Astrocyte of the cerebellum (primary cell): ENCODE measurements at regions not wholly inside any gene's neighbourhood (a gene's known extent, or its start where the extent isn't known, plus 50 kb on each side); places are given as distances from the start of the nearest gene placed in this dataset.

Experiments
- DNase-seq: peaks from one replicate; pipeline ENCODE4 v3.0.0-alpha.2; 2011; ENCODE audit warnings: low read depth
- H3K4me3 ChIP-seq: 2 replicates; pipeline ENCODE4 v1.5.1; 2011; ENCODE audit warnings: mild to moderate bottlenecking, low read depth, low read length, moderate library complexity
- CTCF ChIP-seq: IDR thresholded peaks from 2 replicates; pipeline ENCODE4 v1.5.1; 2012; ENCODE audit warnings: low read length, low read depth, moderate library complexity, mild to moderate bottlenecking; ENCODE audit errors: missing control alignments
- in situ Hi-C: cut with HindIII; loops from 2 replicates; pipeline ENCODE4 v1.10.0; 2017; ENCODE audit warnings: low sequenced_read_pairs

DNA sequence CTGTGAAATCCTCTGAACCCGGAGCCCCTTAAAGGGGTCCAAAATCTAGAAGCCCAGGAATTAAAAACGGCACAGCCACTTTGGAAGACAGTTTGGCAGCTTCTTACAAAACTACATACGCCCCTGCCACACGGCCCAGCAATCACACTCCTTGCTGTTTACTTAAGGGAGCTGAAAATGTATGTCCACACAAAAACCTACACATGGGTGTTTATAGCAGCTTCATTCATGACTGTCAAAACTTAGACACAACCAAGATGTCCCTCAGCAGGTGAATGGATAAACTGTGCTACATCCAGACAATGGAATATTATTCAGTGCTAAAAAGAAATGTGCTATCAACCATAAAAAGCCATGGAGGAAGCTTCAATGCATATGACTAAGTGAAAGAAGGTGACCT lies 162.5 kb downstream of the NUP210 start:
- no peak overlapping the region for H3K4me3 ChIP-seq
- TF ChIP-seq CTCF, result no peak
- DNase-seq, result no peak
- in situ Hi-C loops, result no loop called here

GRCh38 chr3:13256845-13257244 lies 163.3 kb downstream of the NUP210 start:
- DNase-seq, result no peak
- TF ChIP-seq CTCF, result no peak
- H3K4me3 ChIP-seq, result no peak overlapping the region
- in situ Hi-C loops, result no loop called here

DNA sequence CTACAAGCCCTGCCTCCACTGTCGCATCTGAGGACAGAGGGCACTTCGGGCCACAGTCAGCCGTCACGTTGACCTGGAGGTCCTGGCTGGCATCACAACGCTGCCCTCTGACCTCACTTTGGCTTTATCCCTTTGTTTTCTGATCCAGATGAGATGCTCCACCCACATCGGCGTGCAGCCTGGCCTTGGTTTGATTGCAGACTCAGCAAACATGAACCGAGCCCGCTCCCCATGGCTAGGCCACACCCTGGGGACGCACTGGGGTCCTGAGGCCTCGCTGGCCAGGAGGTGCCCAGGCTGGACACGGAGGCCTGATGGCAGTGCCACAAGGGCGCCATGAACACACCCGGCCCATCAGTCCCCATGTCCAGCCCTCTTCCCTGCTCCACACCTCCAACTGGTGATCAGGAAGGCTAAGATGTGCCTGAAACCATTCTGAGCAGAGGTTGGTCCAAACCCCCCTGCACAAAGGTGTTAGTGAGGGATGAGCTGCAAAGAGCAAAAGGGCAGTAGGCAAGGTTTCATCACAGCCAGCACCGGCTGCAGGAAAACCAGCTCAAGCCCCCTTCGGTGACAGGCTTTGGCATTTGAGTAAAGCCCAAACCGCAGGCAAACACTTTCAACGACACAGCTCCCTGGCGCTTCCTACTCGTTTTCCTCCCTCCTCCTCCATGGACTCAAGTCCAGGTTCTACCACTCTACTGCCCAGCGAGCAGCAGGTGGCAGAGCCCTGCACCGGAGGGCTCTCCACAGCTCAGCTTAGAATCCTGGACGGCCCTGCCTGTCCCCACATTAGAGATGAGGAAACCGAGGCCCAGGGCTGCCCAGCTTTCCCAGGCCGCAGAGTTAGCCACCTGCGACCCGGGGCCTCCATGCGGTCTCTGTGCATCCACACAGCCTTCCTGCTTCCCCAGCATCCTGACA lies 165.8 kb downstream of the NUP210 start:
- no peak for DNase-seq
- TF ChIP-seq CTCF, result no peak
- no peak overlapping the region for H3K4me3 ChIP-seq
- in situ Hi-C loops, result loop anchor here (5.0 kb wide), 2 partner anchors 57 to 68 kb away; no protein-coding TSS in a partner anchor

- in situ Hi-C loops, result loop anchor here (5.0 kb wide), 2 partner anchors 56 to 69 kb away; no protein-coding TSS in a partner anchor
Observed at GRCh38 chr3:13253208-13253937, 166.7 kb downstream of the NUP210 start.

GRCh38 chr3:13252207-13252606 lies 167.9 kb downstream of the NUP210 start:
- no peak for TF ChIP-seq CTCF
- no peak for DNase-seq
- no peak overlapping the region for H3K4me3 ChIP-seq
- in situ Hi-C loops, result loop anchor here (5.0 kb wide), 2 partner anchors 55 to 70 kb away; no protein-coding TSS in a partner anchor

More at GRCh38 chr3:13253208-13253937, 166.7 kb downstream of the NUP210 start:
- TF ChIP-seq CTCF, result no peak
- H3K4me3 ChIP-seq, result no peak overlapping the region
- DNase-seq, result no peak

- no peak for DNase-seq
- TF ChIP-seq CTCF, result no peak
- in situ Hi-C loops, result loop anchor here (5.0 kb wide), 2 partner anchors 54 to 71 kb away; no protein-coding TSS in a partner anchor
- no peak overlapping the region for H3K4me3 ChIP-seq
Observed at GRCh38 chr3:13251166-13251903, 168.8 kb downstream of the NUP210 start.
